Immature natural killer cell (primary cell): ENCODE measurements at regions not wholly inside any gene's neighbourhood (a gene's known extent, or its start where the extent isn't known, plus 50 kb on each side); places are given as distances from the start of the nearest gene placed in this dataset.
"Not testable (repeated sequence)": the region's sequence is repeated elsewhere in the genome, so short reads cannot be mapped to it uniquely, and the experiment has no call there.

Source experiments
- DNase-seq, 3 donors: peaks; one replicate each; pipeline ENCODE4 v3.0.0; 2022; ENCODE audit warnings: mixed read lengths in 1 of 3
- H3K27ac Mint-ChIP-seq, 6 donors: one replicate each; pipeline ENCODE4 v1.8.0; 2020; ENCODE audit warnings: mixed read lengths in 6 of 6, mild to moderate bottlenecking in 5 of 6, inconsistent platforms in 4 of 6, moderate library complexity in 3 of 6
- H3K27me3 Mint-ChIP-seq, 3 donors: one replicate each; pipeline ENCODE4 v1.8.0; 2020 to 2021; ENCODE audit warnings: low read depth in 3 of 3, mild to moderate bottlenecking in 3 of 3, mixed read lengths in 3 of 3, moderate library complexity in 3 of 3, inconsistent platforms in 1 of 3
- H3K36me3 Mint-ChIP-seq, 3 donors: one replicate each; pipeline ENCODE4 v1.8.0; 2020; ENCODE audit warnings: mixed read lengths in 3 of 3, inconsistent platforms in 2 of 3, mild to moderate bottlenecking in 2 of 3
- H3K4me1 Mint-ChIP-seq, 2 donors: one replicate each; pipeline ENCODE4 v1.8.0; 2020; ENCODE audit warnings: inconsistent platforms in 2 of 2, mild to moderate bottlenecking in 2 of 2, mixed read lengths in 2 of 2, moderate library complexity in 1 of 2
- H3K4me3 Mint-ChIP-seq, 5 donors: one replicate each; pipeline ENCODE4 v1.8.0; 2020; ENCODE audit warnings: mild to moderate bottlenecking in 5 of 5, mixed read lengths in 5 of 5, inconsistent platforms in 3 of 5, moderate library complexity in 3 of 5
- H3K9me3 Mint-ChIP-seq, 6 donors: one replicate each; pipeline ENCODE4 v1.8.0; 2020; ENCODE audit warnings: mild to moderate bottlenecking in 6 of 6, mixed read lengths in 6 of 6, inconsistent platforms in 4 of 6, moderate library complexity in 3 of 6

DNA sequence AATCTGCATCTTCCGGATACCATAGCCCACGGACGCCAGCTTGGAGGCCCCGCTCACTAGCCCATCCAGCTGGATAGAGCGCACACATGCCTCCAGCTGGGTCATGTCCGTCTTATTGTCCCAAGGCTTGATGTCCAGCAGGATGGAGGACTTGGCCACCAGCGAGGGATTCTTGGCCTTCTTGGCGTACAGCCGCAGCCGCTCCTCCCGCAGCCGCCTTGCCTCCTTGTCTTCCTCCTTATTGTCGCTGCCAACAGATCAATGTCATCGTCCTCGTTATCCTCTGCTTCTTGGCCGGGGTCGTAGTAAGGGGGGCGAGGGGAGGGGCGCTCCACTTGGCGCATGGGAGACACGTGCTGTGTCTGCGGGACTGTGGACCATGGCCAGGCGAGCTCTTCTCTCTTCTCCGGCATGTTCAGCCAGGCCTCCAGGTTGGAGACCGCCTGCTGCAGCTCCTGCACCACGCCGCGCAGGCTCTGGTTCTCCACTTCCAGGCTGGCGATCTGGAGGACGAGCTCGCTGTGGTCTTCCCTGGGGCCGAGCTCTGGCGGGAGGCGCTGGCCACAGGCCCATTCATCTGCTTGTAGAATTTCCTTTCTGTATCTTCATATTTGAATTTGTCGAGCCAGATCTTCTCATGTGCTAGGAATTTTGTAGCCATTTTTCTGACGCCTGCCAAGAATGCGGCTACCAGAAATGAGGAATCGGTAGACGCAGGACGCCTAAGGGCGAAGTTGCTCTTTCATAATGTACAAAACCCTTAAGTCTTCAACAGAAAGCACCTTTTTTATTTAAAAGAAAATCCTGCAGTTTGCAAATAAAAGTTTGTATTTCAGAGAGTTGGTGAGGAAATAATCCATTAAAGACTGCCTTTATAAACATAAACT is 60.1 kb upstream of the PTPRK start:
- H3K9me3 Mint-ChIP-seq, result peaks cover 0 to 2% (median 0%) of the 10 kb centered on the region in 6 donors
- H3K36me3 Mint-ChIP-seq, result no peaks in the 10 kb centered on the region
- peaks cover 0 to 2% (median 0%) of the 10 kb centered on the region in 3 donors for H3K27me3 Mint-ChIP-seq
- H3K4me1 Mint-ChIP-seq, result no peaks in the 10 kb centered on the region
- no peak overlapping the region for H3K27ac Mint-ChIP-seq
- no peak overlapping the region for H3K4me3 Mint-ChIP-seq
- DNase-seq, result no peak

DNA sequence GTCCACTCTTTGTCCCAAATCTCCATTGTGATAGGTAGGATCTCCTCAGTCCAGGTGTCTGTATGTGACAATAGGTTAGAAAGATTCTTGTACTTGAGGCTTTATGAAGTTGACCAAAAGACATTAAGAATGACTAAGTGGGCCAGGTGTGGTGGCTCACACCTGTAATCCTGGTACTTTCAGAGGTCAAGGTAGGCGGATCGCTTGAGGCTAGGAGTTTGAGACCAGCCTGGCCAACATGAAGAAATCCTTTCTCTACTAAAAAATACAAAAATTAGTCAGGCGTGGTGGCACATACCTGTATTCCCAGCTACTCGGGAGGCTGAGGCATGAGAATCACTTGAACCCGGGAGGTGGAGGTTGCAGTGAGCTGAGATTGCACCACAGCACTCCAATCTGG is 54.9 kb upstream of the PTPRK start:
- not testable (repeated sequence) for H3K27ac Mint-ChIP-seq, H3K4me1 Mint-ChIP-seq, H3K36me3 Mint-ChIP-seq, H3K4me3 Mint-ChIP-seq, H3K27me3 Mint-ChIP-seq, DNase-seq, H3K9me3 Mint-ChIP-seq

DNA sequence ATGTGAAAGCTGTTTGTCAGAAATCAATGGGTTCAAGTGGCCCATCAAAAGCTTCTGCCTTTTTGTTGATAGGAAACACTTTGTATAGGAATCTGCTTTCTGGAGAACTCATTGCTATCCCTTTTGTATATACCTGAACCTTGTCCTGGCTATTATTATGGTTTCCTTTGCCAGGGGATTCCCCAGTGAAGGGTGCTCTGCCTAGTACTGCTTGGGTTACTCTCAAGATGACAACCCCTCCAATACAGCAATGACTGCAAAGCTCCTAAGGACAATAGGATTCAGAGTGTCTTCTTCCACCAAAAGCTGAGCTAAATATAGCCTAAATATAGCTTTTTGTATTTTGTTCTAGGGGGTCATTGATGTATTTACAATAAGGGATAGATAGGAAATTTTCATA is 54.0 kb upstream of the PTPRK start:
- Mint-ChIP-seq H3K4me3 (no peak overlapping the region), H3K27me3 (peaks cover 0 to 2% (median 0%) of the 10 kb centered on the region in 3 donors), H3K9me3 (no peaks in the 10 kb centered on the region), H3K4me1 (no peaks in the 10 kb centered on the region), H3K27ac (no peak overlapping the region), H3K36me3 (no peaks in the 10 kb centered on the region)
- DNase-seq, result no peak

GRCh38 chr6:128573036-128573435 is 52.6 kb upstream of the PTPRK start:
- H3K9me3 Mint-ChIP-seq, result no peaks in the 10 kb centered on the region
- no peak overlapping the region for H3K4me3 Mint-ChIP-seq
- DNase-seq, result no peak
- H3K36me3 Mint-ChIP-seq, result no peaks in the 10 kb centered on the region
- H3K4me1 Mint-ChIP-seq, result no peaks in the 10 kb centered on the region
- no peak overlapping the region for H3K27ac Mint-ChIP-seq
- peaks cover 0 to 2% (median 0%) of the 10 kb centered on the region in 3 donors for H3K27me3 Mint-ChIP-seq

- H3K36me3 Mint-ChIP-seq, result no peaks in the 10 kb centered on the region
- H3K4me1 Mint-ChIP-seq, result no peaks in the 10 kb centered on the region
- peaks cover 0 to 2% (median 0%) of the 10 kb centered on the region in 3 donors for H3K27me3 Mint-ChIP-seq
- H3K9me3 Mint-ChIP-seq, result no peaks in the 10 kb centered on the region
- no peak overlapping the region for H3K4me3 Mint-ChIP-seq
- H3K27ac Mint-ChIP-seq, result no peak overlapping the region
- no peak for DNase-seq
Measured at GRCh38 chr6:128572294-128572693, 51.9 kb upstream of the PTPRK start.

DNA sequence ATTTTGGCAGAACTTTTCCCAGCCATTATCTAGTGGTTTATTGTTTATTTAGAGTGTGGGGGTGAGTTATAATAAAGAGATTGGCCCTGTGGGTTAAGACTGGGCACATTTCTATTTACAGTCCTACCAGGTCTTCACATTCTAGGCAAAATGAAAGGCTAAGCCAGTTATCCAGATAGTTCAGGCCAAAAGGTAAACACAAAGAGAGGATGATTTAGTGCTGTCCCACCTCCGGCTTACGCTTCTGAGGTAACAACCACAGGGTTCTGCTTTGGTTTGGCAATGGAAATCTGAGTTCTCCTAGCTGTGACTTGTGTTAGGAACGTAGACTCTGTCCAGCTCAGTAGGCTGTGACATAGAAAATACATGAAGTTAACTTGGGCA is 50.3 kb upstream of the PTPRK start:
- no peak for DNase-seq
- H3K27me3 Mint-ChIP-seq, result peaks cover 0 to 4% (median 0%) of the 10 kb centered on the region in 3 donors
- H3K4me1 Mint-ChIP-seq, result no peaks in the 10 kb centered on the region
- no peak overlapping the region for H3K4me3 Mint-ChIP-seq
- H3K36me3 Mint-ChIP-seq, result no peaks in the 10 kb centered on the region
- no peak overlapping the region for H3K27ac Mint-ChIP-seq
- H3K9me3 Mint-ChIP-seq, result no peaks in the 10 kb centered on the region

DNA sequence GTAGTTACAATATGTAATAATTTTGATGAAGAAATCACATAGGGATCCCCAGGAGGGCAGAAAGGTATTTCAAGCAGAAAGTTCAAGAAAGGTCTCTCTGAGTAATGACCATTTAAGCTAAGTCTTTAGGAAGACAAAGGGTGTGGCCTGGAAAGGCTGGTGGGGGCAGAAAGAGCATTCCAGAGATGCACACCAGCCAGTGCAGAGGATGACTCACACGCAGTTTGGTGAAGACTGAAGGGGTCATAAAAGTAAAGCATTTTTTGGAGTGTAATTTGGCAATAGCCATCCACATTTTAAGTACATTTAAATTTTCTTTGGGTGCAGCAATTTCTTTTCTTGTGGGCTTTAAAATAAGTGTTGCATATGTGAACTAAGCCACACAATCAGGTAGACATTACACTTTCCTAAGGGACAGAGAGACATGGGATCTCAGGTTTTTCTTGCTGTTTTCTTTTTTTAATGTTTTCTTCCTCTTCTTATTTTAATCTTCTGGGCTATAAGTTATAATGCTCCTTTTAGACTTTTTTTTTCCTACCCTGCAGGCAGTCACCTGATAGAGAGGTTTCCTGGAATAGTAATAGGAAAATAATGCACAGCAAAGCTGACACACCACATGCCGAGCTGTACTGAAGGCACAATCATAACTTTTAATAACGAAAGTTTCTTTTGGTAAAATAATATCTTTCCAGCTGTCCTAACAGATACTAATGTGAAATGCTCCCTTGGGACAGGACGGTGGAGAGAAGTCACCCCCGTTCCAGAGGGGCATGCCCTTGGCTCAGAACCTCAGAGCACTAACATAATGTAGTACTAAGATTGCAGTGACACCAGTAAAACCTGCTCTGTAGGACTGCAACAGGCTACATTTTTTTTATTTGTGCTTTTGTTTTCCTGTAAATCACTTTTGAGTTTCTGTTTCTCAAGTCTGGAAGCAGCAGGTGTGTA is 49.6 kb upstream of the PTPRK start:
- Mint-ChIP-seq H3K27ac (no peak overlapping the region), H3K9me3 (no peaks in the 10 kb centered on the region), H3K4me1 (no peaks in the 10 kb centered on the region), H3K4me3 (no peak overlapping the region), H3K36me3 (no peaks in the 10 kb centered on the region), H3K27me3 (peaks cover 0 to 4% (median 0%) of the 10 kb centered on the region in 3 donors)
- no peak for DNase-seq
